GM19351 (cell line): ENCODE measurements at regions not wholly inside any gene's neighbourhood (a gene's known extent, or its start where the extent isn't known, plus 50 kb on each side); places are given as distances from the start of the nearest gene placed in this dataset.
A peak's percentile ranks its signal among the peaks of the same experiment; 100 is the strongest.

Experiments used
- ATAC-seq: cut with Tn5 transposase; IDR thresholded peaks from one replicate; pipeline ENCODE4 v1.9.1; 2021; ENCODE audit warnings: mild to moderate bottlenecking, moderate library complexity; ENCODE audit not compliant: unreplicated experiment

GRCh38 chr6:133818320-133818719, 70.6 kb upstream of the TCF21 start:
- no peak for ATAC-seq

GRCh38 chr6:133820208-133820607, 68.7 kb upstream of the TCF21 start:
- ATAC-seq = no peak

DNA sequence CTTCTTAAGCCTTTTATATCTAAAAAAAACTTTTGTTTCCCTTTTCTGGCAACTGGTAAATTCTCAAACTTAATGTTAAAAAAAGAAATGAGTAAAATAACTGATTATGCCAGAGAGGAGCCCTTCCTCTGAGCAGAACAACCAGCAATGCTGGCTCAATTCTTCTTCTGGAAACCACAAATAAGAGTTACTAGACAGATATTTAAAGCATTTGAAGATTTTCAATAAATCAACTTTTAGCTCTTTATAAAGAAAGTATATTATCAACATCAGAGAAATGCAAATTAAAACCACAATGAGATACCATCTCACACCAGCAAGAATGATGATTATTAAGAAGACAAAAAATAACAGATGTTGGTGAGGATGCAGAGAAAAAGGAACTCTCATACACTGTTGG, 61.1 kb upstream of the TCF21 start:
- ATAC-seq = no peak

GRCh38 chr6:133833949-133834359, 55.0 kb upstream of the TCF21 start:
- ATAC-seq = no peak

DNA sequence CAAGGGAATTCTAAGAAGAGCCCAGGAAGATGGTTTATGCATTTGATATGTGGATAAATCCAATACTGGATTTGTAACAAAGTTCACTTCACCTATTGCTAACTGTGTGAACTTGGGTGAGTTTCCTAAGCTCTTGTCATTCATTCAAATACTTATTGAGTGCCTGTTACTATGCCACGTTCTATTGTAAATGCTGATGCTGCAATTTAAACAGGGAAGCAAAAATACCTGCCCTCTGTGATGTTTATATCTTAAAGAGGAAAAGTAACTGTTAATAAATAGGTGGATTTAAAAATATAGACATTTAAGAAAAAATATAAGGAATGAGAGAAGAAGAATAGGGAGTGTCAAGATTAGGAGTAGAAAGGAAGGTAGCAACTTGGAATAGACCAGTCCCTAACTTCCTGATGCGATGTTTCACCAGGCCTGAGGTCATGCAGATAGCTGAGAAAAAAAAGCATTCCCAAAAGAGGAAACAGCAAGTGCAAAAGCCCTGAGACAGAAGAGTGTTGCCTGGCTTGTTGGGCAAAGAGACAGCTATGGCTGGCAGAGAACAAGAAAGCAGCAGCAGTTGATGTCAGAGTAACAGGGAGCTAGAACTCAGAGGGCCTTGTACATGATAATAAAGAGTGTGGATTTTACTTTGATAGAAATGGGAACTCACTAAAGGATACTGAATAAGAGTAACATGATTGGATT, 54.3 kb upstream of the TCF21 start:
- ATAC-seq = no peak

- ATAC-seq = no peak
Observed at GRCh38 chr6:133835901-133836300, 53.0 kb upstream of the TCF21 start.

- ATAC-seq = peak; percentile 84
Observed at GRCh38 chr6:133837801-133838349, 51.0 kb upstream of the TCF21 start.
